Thyroid gland (tissue), 4 donors: ENCODE measurements at regions not wholly inside any gene's neighbourhood (a gene's known extent, or its start where the extent isn't known, plus 50 kb on each side); places are given as distances from the start of the nearest gene placed in this dataset.

Experiments
- POLR2A ChIP-seq, 2 donors: fragments of 450-650 bp; IDR thresholded peaks; one replicate each; pipeline ENCODE4 v1.6.1; 2017; ENCODE audit warnings: antibody characterized with exemption in 2 of 2, mild to moderate bottlenecking in 2 of 2, moderate library complexity in 1 of 2
- TF ChIP-seq, protein P1 (sequence below), 6 experiments: fragments of 200-600 bp in 3 of 6; fragments of 450-650 bp in 3 of 6; sonication (generic) in 3 of 6; IDR thresholded peaks; one replicate each; pipeline ENCODE4 v1.5.1; 2016 to 2019; ENCODE audit warnings: antibody characterized with exemption in 6 of 6, mild to moderate bottlenecking in 2 of 6, inconsistent platforms in 1 of 6, moderate library complexity in 1 of 6

DNA sequence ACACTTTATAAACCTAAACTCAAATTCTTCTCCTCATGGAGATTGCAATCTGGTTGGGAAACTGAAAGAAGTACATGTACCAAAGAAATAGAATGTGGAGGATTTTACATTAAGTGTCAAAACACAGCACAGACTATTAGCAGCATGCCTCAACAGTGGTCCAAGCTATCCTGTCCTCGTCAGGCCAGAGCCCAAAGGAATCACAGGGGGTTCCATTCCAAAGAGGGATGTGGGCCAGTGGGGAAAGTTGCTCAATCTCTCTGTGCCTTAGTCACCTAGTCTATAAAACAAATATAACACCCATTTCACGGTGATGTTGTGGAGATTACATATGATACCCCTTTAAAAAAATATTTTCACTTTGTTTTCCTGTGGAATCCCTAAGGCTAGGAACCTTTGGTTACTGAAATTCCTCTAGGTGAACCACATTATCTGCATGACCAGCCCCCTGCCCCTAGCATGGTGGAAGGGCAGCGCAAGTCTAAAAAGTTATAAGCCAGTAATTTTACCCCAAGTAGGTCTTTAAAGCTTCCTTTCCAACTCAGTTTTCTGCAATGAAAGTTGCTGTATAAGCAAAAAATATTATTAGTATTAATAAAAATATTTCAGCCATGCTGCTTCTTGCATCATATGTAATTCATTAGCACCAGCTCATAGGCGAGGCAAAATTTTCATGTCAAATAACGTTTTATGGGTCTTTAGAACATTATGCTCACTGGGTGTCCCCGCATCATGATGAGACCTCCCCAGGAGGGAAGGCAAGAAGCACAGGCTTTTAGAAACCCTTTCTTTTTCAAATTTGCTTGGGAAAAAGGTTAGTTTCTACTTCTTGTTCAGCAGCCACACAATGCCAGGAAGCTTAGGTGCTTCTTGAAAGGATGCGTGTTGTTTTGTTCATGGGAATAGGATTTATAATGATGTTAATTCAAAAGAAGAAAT is 548.8 kb upstream of the PKN2 start:
- TF ChIP-seq, protein P1, sequence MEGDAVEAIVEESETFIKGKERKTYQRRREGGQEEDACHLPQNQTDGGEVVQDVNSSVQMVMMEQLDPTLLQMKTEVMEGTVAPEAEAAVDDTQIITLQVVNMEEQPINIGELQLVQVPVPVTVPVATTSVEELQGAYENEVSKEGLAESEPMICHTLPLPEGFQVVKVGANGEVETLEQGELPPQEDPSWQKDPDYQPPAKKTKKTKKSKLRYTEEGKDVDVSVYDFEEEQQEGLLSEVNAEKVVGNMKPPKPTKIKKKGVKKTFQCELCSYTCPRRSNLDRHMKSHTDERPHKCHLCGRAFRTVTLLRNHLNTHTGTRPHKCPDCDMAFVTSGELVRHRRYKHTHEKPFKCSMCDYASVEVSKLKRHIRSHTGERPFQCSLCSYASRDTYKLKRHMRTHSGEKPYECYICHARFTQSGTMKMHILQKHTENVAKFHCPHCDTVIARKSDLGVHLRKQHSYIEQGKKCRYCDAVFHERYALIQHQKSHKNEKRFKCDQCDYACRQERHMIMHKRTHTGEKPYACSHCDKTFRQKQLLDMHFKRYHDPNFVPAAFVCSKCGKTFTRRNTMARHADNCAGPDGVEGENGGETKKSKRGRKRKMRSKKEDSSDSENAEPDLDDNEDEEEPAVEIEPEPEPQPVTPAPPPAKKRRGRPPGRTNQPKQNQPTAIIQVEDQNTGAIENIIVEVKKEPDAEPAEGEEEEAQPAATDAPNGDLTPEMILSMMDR (IDR thresholded peaks at IDR 0.05), result no peak
- no peak for TF ChIP-seq POLR2A (IDR thresholded peaks at IDR 0.05)
